Mucosa of descending colon (tissue), 3 donors: ENCODE measurements at regions not wholly inside any gene's neighbourhood (a gene's known extent, or its start where the extent isn't known, plus 50 kb on each side); places are given as distances from the start of the nearest gene placed in this dataset.

Source experiments
- ATAC-seq: fragments of 200-7000 bp; cut with Tn5 transposase; one replicate; pipeline ENCODE4 v1.9.1; 2020; ENCODE audit warnings: mild to moderate bottlenecking, moderate library complexity
- DNase-seq, 3 donors: peaks; one replicate each; pipeline ENCODE4 v3.0.0-alpha.2; 2020
- H3K36me3 ChIP-seq: fragments of 200-600 bp; one replicate; pipeline ENCODE4 v1.8.0; 2021; ENCODE audit warnings: low read depth, mild to moderate bottlenecking
- H3K4me1 ChIP-seq: fragments of 200-600 bp; one replicate; pipeline ENCODE4 v1.8.0; 2021; ENCODE audit warnings: low read depth, mild to moderate bottlenecking
- H3K4me3 ChIP-seq: fragments of 200-600 bp; one replicate; pipeline ENCODE4 v1.8.0; 2021; ENCODE audit warnings: mild to moderate bottlenecking
- H3K9me3 ChIP-seq: fragments of 200-600 bp; one replicate; pipeline ENCODE4 v1.8.0; 2021; ENCODE audit warnings: mild to moderate bottlenecking
- CTCF ChIP-seq: fragments of 200-600 bp; IDR thresholded peaks from one replicate; pipeline ENCODE4 v1.8.0; 2022; ENCODE audit warnings: antibody characterized with exemption, mild to moderate bottlenecking
- intact Hi-C, 2 donors: fragments of 100-400 bp; cut with DNase I in 1 of 2; cut with micrococcal nuclease in 1 of 2; formaldehyde crosslinking; loops; one replicate each; pipeline versions ENCODE4 v1.11.0 to v1.11.1; 2022; cut with DNase I, micrococcal nuclease
- donor health status: DM: no; HTN: no; CAD: no; lungs with moderate emphysema.
- donor health status: DM: no; HTN: no; CAD: no.
- donor health status: DM: no; HTN: yes; CAD: no.

- Histone ChIP-seq H3K36me3 (no peaks in the 10 kb centered on the region), H3K4me3 (no peak overlapping the region), H3K9me3 (peaks cover 5% of the 10 kb centered on the region), H3K4me1 (no peaks in the 10 kb centered on the region)
- no peak for ATAC-seq
- DNase-seq, result no peak
- no peak for TF ChIP-seq CTCF
- intact Hi-C loops, result no loop called here
Measured at GRCh38 chr21:29443411-29444010, 144.8 kb downstream of the BACH1 start.

DNA sequence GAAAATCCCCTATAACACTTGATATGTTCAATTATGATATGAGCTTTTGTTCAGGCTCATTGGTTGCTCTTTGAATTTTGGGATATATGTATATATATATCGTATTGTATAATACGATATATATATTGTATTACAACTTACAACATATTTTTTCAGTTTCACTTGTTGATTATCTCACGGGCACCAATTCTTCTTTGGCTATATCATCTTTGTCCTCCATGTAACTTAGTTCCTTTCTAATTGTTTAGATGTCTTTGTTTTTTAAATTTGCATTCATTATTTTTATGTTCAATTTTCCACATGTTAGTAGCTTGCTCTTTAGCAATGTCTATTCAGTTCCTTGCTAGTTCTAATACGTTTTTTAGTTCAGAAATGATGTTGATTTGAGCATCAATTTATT, 150.0 kb downstream of the BACH1 start:
- H3K4me1 ChIP-seq, result no peaks in the 10 kb centered on the region
- ATAC-seq, result no peak
- peaks cover 12% of the 10 kb centered on the region for H3K9me3 ChIP-seq
- no peak for TF ChIP-seq CTCF
- no peak for DNase-seq
- intact Hi-C loops, result no loop called here
- no peak overlapping the region for H3K4me3 ChIP-seq
- H3K36me3 ChIP-seq, result no peaks in the 10 kb centered on the region

DNA sequence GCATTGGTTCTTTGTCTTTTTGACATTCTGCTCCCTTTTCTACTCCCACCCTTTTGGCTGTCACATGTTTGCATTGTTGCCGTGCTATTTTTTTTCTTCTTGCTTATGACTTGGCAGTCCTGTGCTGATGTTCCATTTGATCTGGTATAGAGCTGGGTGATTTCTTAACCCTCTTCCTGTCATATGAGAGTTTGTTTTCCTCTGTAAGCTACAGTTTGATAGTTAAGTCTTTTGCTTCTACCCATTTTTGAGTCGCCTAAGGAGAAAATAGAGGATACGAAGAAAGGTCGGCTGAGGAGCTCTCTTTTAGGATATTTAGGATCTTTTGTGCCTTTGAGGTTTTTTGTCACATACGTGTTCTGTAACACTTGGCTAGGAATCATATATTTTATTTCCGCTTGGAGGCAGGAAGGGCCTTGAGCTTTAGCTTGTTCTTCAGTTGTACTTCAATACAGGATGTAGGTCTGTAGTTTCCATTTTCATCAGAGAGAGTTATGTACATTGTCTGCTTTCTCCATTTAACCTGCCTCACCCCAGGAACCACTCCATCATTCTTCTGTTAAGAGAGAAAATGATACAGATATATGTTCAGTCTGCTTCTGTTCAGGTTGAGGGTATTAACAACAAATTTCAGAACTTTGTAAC, 150.7 kb downstream of the BACH1 start:
- H3K4me1 ChIP-seq, result no peaks in the 10 kb centered on the region
- H3K9me3 ChIP-seq, result peaks cover 12% of the 10 kb centered on the region
- H3K36me3 ChIP-seq, result no peaks in the 10 kb centered on the region
- ATAC-seq, result peak; percentile 65
- H3K4me3 ChIP-seq, result no peak overlapping the region
- intact Hi-C loops, result no loop called here
- no peak for TF ChIP-seq CTCF
- DNase-seq, result no peak

DNA sequence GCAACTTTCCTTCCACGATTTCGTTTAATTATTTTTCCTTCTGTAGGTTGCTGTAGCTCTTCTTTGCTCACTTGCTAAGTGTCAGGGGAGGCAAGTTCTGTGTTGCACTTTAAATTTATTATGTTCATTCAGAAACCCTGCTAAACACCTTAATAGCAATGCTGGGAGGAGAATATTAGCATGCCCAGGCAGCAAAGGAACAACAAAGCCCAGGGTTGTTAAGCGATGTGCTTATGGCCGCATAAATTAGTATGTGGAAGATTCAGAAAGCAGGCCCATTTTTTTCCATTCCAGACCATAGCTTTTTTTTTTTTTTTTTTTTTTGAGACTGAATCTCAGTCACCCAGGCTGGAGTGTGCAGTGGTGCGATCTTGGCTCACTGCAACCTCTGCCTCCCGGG, 151.3 kb downstream of the BACH1 start:
- intact Hi-C loops, result no loop called here
- Histone ChIP-seq H3K4me3 (no peak overlapping the region), H3K36me3 (no peaks in the 10 kb centered on the region), H3K9me3 (peaks cover 12% of the 10 kb centered on the region), H3K4me1 (no peaks in the 10 kb centered on the region)
- no peak for TF ChIP-seq CTCF
- DNase-seq (no peak), ATAC-seq (no peak)

GRCh38 chr21:29453511-29453910, 154.8 kb downstream of the BACH1 start:
- Histone ChIP-seq H3K4me3 (no peak overlapping the region), H3K9me3 (peaks cover 7% of the 10 kb centered on the region), H3K4me1 (no peaks in the 10 kb centered on the region), H3K36me3 (no peaks in the 10 kb centered on the region)
- intact Hi-C loops, result no loop called here
- DNase-seq (no peak), ATAC-seq (no peak)
- no peak for TF ChIP-seq CTCF
